Right renal pelvis (tissue), 4 donors: ENCODE measurements at regions not wholly inside any gene's neighbourhood (a gene's known extent, or its start where the extent isn't known, plus 50 kb on each side); places are given as distances from the start of the nearest gene placed in this dataset.

Source experiments
- DNase-seq, 4 donors: peaks; one replicate each; pipeline ENCODE4 v3.0.0-alpha.2; 2013; ENCODE audit warnings: low read depth in 4 of 4, low spot score in 3 of 4, missing footprints in 1 of 4

DNA sequence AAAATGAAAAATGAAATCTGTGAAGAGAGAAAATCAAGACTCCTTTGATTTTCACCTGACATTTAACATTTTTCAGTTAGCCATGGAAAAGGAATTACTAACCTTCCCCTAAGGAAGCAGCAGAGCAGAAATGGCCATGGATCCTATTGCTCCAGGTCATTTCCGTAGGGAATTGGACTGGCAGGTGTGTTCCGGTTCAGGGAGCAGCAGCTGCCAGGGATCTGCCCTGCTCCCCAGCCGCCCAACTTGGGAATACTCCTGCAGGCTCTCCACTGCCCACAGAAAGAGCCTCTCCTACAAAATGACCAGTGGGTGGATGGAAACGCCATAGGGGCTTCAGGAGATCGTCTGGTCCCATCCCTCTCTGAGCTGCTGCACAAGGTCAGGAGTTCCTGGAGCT lies 86.0 kb upstream of the MAPK4 start:
- DNase-seq = peak in 2 of 4 donors; percentile 7 to 27

DNA sequence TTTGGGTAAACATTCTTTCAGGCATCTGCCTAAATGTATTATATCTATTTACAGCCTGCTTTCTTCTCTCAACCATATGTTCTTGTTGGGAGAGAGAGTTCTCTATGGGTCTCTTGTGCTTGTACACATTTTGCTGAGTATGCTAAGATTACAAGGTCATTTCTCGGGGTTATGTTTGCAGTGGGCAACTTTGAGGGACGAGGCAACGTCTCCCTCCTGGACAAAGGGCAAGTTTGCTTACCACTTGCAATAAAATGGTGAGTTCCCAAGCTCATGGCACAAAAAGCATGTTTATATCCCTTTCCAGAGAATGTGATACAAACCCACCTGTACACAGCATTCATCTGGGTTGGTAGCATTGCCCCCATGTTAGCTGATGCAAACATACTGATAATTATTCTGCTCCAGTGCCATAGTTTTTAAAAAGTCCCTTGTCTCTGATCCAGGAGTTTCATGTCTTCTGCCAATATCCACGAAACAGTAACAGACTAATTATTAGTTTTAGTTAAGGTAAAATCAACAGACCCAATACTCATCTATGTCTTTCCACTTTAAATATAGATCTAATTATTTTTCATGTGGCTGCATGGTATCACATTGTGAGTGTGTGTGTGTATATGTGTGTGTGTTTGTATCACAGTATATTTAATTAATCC lies 84.2 kb upstream of the MAPK4 start:
- no peak for DNase-seq

DNA sequence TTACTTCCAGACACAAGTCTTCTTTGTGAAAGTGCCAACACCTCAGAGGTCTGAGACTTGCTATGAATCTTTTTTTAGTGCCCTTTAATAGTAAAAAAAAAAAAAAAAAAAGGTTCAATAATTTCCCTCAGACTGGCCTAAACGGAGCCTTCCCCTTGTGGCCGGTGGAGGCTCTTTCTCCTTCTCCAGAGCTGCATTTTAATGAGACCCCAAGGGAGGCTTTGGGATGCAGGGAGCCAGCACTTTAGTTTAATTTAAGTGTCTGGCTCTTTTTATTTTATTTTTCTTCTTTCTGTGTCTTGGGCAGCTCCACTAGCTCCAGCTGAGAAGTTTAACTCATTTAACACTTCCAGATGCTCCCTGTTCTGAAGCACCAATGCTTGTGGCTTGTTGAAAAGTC lies 67.8 kb upstream of the MAPK4 start:
- no peak for DNase-seq

DNA sequence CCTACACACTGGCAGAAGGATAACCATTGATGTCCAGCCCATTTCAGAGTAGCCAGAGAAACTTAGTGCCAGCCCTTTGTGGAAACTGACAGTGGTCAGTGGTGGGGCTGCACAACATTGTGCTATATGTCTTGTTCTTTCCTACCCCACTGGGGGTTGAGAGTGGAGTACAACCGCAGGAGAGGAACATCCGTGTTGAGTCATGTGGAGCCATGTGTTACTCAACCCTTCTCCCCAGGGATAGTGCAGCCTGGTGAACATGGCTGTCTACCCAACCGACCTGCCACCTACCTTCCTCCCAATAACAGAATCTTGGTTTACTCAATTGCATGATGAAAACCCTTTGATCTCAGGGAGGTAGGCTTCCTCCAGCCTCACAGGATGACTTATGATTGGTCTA lies 65.3 kb upstream of the MAPK4 start:
- DNase-seq = no peak

DNA sequence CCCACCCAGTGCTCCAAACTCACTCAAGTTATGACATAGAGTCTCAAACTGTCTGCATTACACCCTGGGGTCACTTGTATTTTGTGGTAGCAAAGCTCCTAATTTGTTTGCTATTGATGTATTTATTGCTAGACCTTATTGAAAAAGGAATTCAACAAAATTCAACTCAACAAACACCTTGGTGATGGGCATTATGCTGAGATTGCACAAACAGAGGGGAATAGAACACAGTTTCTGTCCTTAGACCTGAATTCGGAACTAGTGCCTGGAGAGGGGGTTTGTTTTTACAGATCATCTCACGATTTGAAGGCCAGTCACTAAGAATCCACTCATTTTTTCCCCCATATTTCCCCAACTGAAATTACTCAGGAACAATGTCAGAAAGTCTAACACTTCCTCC lies 53.5 kb upstream of the MAPK4 start:
- DNase-seq = no peak

DNA sequence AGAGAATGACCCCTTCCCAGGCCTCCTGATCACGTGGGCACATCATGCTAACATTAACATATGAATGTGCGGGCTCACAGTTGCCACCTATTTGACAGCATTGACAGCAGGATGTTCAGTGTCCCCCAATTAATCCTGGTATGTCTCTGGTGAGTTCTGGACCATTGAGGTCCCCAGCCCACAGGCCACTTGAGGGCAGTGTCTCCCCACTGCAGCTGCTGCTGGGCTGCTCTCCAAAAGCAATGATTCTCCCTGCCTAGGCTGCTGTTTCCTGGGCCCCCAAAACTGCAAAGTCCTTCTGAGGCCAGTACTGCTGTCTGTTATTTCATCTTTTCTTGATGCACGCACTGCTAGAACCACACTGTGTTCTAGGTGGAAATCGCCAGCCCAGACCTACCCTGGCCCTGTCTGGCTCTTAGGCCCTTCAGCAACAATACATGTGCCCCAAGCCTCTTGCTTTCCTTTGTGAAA lies 52.7 kb upstream of the MAPK4 start:
- DNase-seq = peak; percentile 33 to 52 (median 42)

DNA sequence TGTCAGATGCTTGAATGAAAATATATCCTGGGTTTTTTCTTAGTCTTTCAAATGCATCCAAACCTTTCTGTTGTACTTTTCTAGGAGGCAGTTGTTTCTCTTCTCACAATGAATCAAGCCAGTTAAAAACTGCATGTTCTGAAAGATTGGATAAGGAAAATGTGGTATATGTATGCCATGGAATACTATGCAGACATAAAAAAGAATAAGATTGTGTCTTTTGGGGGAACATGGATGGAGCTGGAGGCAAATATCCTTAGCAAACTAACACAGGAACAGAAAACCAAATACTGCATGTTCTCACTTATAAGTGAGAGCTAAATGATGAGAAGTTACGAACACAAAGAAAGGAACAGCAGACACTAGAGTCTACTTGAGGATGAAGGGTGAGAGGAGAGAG lies 51.7 kb upstream of the MAPK4 start:
- DNase-seq = no peak

DNA sequence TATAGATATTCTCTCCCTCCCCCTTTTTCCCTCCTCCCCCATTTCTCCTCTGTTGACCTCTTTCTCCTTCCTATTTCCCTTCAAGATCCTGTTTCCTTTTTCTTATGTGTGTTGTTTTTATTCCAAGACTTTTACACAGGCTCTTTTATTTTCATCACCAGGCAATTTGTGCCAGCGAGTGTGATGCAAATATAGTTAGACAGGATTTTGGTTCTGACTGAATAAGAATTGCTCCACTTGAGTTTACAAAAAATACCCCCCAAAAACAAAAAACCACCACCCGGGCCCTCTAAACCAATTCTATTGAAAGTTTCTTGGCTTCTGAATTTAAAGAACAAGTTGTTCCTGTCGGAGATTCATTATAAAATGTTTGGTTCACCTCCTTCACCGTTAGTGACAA lies 50.9 kb upstream of the MAPK4 start:
- no peak for DNase-seq
